Thoracic aorta (tissue), 2 donors: ENCODE measurements at regions not wholly inside any gene's neighbourhood (a gene's known extent, or its start where the extent isn't known, plus 50 kb on each side); places are given as distances from the start of the nearest gene placed in this dataset.

Experiments
- ATAC-seq: fragments of 150-250 bp; one replicate; pipeline ENCODE4 v1.8.0; 2017; ENCODE audit warnings: low read depth; ENCODE audit not compliant: insufficient number of reproducible peaks, low FRiP score
- DNase-seq: peaks from one replicate; pipeline ENCODE4 v3.0.0-alpha.2; 2020; ENCODE audit warnings: low spot score
- H3K27ac ChIP-seq, 2 donors: fragments of 200-600 bp; sonication (generic); 1 replicate in 1 of 2; 2 replicates in 1 of 2; pipeline ENCODE4 v1.5.1; 2016; ENCODE audit warnings: mild to moderate bottlenecking in 2 of 2, moderate library complexity in 2 of 2
- H3K27me3 ChIP-seq: fragments of 200-600 bp; sonication (generic); replicated peaks from 2 replicates; pipeline ENCODE4 v1.6.0; 2016; ENCODE audit warnings: mild to moderate bottlenecking; ENCODE audit not compliant: insufficient read depth
- H3K36me3 ChIP-seq: fragments of 200-600 bp; sonication (generic); one replicate; pipeline ENCODE4 v1.5.1; 2016
- H3K4me1 ChIP-seq, 2 donors: fragments of 200-600 bp; sonication (generic); 1 replicate in 1 of 2; 2 replicates in 1 of 2; pipeline versions ENCODE4 v1.5.1 to v1.6.0; 2016; ENCODE audit warnings: low read depth in 2 of 2, mild to moderate bottlenecking in 1 of 2; ENCODE audit not compliant: control insufficient read depth in 1 of 2
- H3K4me3 ChIP-seq: fragments of 200-600 bp; sonication (generic); 2 replicates; pipeline ENCODE4 v1.5.1; 2016; ENCODE audit warnings: mild to moderate bottlenecking
- H3K9me3 ChIP-seq: fragments of 200-600 bp; sonication (generic); 2 replicates; pipeline ENCODE4 v1.5.1; 2016
- TF ChIP-seq, protein P1 (sequence below): fragments of 200-600 bp; sonication (generic); IDR thresholded peaks from one replicate; pipeline ENCODE4 v1.5.1; 2019; ENCODE audit warnings: antibody characterized with exemption

DNA sequence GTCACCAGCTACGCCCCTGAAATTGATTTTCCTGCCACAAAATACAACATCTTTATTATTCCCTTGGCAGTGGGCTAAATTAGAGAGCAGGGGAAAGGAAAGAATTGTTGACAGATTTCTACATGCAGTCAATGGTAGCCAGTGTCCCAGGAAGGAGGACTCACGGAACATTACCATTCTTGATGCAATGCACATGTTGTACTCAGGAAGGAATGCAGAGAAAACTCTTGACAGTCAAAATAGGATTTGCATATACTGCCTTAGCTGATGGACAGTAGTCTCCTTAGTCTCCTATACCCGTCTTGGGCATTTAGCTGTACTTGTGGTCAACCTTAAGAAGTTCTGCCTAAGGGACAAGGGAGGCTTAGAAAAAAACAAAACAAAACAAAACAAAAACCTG is 158.0 kb upstream of the GYPA start:
- H3K4me1 ChIP-seq, result no peaks in the 10 kb centered on the region
- DNase-seq (no peak), ATAC-seq (no peak)
- H3K27me3 ChIP-seq, result no peaks in the 10 kb centered on the region
- no peaks in the 10 kb centered on the region for H3K36me3 ChIP-seq
- H3K4me3 ChIP-seq, result no peak overlapping the region
- TF ChIP-seq, protein P1, sequence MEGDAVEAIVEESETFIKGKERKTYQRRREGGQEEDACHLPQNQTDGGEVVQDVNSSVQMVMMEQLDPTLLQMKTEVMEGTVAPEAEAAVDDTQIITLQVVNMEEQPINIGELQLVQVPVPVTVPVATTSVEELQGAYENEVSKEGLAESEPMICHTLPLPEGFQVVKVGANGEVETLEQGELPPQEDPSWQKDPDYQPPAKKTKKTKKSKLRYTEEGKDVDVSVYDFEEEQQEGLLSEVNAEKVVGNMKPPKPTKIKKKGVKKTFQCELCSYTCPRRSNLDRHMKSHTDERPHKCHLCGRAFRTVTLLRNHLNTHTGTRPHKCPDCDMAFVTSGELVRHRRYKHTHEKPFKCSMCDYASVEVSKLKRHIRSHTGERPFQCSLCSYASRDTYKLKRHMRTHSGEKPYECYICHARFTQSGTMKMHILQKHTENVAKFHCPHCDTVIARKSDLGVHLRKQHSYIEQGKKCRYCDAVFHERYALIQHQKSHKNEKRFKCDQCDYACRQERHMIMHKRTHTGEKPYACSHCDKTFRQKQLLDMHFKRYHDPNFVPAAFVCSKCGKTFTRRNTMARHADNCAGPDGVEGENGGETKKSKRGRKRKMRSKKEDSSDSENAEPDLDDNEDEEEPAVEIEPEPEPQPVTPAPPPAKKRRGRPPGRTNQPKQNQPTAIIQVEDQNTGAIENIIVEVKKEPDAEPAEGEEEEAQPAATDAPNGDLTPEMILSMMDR, result no peak
- no peaks in the 10 kb centered on the region for H3K9me3 ChIP-seq
- no peak overlapping the region for H3K27ac ChIP-seq

GRCh38 chr4:144300616-144301015 is 160.1 kb upstream of the GYPA start:
- no peak for DNase-seq
- no peaks in the 10 kb centered on the region for H3K4me1 ChIP-seq
- H3K36me3 ChIP-seq, result no peaks in the 10 kb centered on the region
- no peaks in the 10 kb centered on the region for H3K9me3 ChIP-seq
- TF ChIP-seq, protein P1, result no peak
- ATAC-seq, result no peak
- no peak overlapping the region for H3K4me3 ChIP-seq
- no peaks in the 10 kb centered on the region for H3K27me3 ChIP-seq
- H3K27ac ChIP-seq, result no peak overlapping the region

- Histone ChIP-seq H3K27me3 (no peaks in the 10 kb centered on the region), H3K9me3 (no peaks in the 10 kb centered on the region), H3K36me3 (no peaks in the 10 kb centered on the region), H3K27ac (no peak overlapping the region), H3K4me1 (no peaks in the 10 kb centered on the region), H3K4me3 (no peak overlapping the region)
- TF ChIP-seq, protein P1, result no peak
- ATAC-seq (no peak), DNase-seq (no peak)
These were observed 162.4 kb upstream of the GYPA start for GRCh38 chr4:144302704-144303536.

- Histone ChIP-seq H3K27me3 (no peaks in the 10 kb centered on the region), H3K27ac (no peak overlapping the region), H3K4me1 (no peaks in the 10 kb centered on the region), H3K36me3 (no peaks in the 10 kb centered on the region), H3K4me3 (no peak overlapping the region), H3K9me3 (no peaks in the 10 kb centered on the region)
- TF ChIP-seq, protein P1, result no peak
- DNase-seq (no peak), ATAC-seq (no peak)
These were observed 163.5 kb upstream of the GYPA start for GRCh38 chr4:144304025-144304424.

DNA sequence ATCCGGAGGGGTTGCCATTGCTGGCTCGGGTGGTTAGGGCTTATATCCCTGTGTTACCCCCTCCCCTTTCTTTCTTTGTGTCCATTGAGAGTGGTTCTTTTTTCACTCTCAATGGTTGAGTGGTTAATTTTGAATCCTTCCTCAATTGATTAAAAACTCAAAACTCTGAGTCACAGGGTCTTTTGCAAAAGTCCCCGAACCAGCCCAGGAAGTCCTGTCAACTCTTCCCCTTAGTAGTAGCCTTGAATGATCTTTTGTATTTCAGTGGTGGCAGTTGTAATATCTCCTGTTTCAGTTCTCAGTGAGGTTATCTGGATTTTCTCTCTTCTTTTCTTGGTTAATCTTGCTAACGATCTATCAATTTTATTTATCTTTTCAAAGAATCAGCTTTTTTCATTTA is 170.0 kb upstream of the GYPA start:
- H3K4me1 ChIP-seq, result no peaks in the 10 kb centered on the region
- no peaks in the 10 kb centered on the region for H3K36me3 ChIP-seq
- DNase-seq (no peak), ATAC-seq (no peak)
- TF ChIP-seq, protein P1, result no peak
- peaks cover 15% of the 10 kb centered on the region for H3K9me3 ChIP-seq
- no peak overlapping the region for H3K4me3 ChIP-seq
- no peaks in the 10 kb centered on the region for H3K27me3 ChIP-seq
- H3K27ac ChIP-seq, result no peak overlapping the region
